Calu3 (cell line): ENCODE measurements at regions not wholly inside any gene's neighbourhood (a gene's known extent, or its start where the extent isn't known, plus 50 kb on each side); places are given as distances from the start of the nearest gene placed in this dataset.

Source experiments
- BruUV-seq: library from RNA; stranded (reverse); fragments of 400-500 nt; replicated peaks from 2 replicates; lab custom pipeline; 2021; lab: Mats Ljungman, UMichigan
- CTCF ChIA-PET: fragments of 300-600 bp; sonication (Branson Sonifier 250); formaldehyde crosslinking; loops from one replicate; lab custom pipeline; 2022; ENCODE audit warnings: antibody characterized with exemption; lab: Charles Lee
- DNase-seq: peaks from one replicate; pipeline ENCODE4 v3.0.0; 2022
- H3K27ac Mint-ChIP-seq: one replicate; pipeline ENCODE4 v1.8.0; 2022; ENCODE audit warnings: mixed read lengths; ENCODE audit not compliant: unreplicated experiment
- H3K27me3 Mint-ChIP-seq: one replicate; pipeline ENCODE4 v1.8.0; 2022; ENCODE audit warnings: mixed read lengths; ENCODE audit not compliant: unreplicated experiment
- H3K36me3 Mint-ChIP-seq: one replicate; pipeline ENCODE4 v1.8.0; 2022; ENCODE audit warnings: mild to moderate bottlenecking, moderate library complexity, mixed read lengths; ENCODE audit not compliant: insufficient read depth, unreplicated experiment
- H3K4me1 Mint-ChIP-seq: one replicate; pipeline ENCODE4 v1.8.0; 2022; ENCODE audit warnings: mild to moderate bottlenecking, low read depth, mixed read lengths; ENCODE audit not compliant: unreplicated experiment
- H3K4me3 Mint-ChIP-seq: one replicate; pipeline ENCODE4 v1.8.0; 2022; ENCODE audit warnings: mild to moderate bottlenecking, low read depth, moderate library complexity, mixed read lengths; ENCODE audit not compliant: unreplicated experiment
- H3K9me3 Mint-ChIP-seq: one replicate; pipeline ENCODE4 v1.8.0; 2022; ENCODE audit warnings: low read depth, mixed read lengths; ENCODE audit not compliant: unreplicated experiment
- intact Hi-C: fragments of 100-400 bp; cut with micrococcal nuclease; formaldehyde crosslinking; loops from one replicate; pipeline ENCODE4 v1.10.0; 2022; ENCODE audit not compliant: unreplicated experiment
- TF ChIP-seq, protein P1 (sequence below): fragments of 200-600 bp; IDR thresholded peaks from one replicate; pipeline ENCODE4 v1.8.0; 2022; ENCODE audit warnings: antibody characterized with exemption; ENCODE audit not compliant: unreplicated experiment

GRCh38 chr22:48309836-48310235, 1517.8 kb downstream of the BRD1 start:
- CTCF ChIA-PET = no interaction called here
- Mint-ChIP-seq H3K27ac (no peak overlapping the region), H3K4me1 (no peaks in the 10 kb centered on the region), H3K36me3 (peaks cover 5% of the 10 kb centered on the region), H3K4me3 (no peak overlapping the region), H3K27me3 (no peaks in the 10 kb centered on the region), H3K9me3 (peaks cover 27% of the 10 kb centered on the region)
- BruUV-seq = no TSS peak
- no peak for DNase-seq
- TF ChIP-seq, protein P1, sequence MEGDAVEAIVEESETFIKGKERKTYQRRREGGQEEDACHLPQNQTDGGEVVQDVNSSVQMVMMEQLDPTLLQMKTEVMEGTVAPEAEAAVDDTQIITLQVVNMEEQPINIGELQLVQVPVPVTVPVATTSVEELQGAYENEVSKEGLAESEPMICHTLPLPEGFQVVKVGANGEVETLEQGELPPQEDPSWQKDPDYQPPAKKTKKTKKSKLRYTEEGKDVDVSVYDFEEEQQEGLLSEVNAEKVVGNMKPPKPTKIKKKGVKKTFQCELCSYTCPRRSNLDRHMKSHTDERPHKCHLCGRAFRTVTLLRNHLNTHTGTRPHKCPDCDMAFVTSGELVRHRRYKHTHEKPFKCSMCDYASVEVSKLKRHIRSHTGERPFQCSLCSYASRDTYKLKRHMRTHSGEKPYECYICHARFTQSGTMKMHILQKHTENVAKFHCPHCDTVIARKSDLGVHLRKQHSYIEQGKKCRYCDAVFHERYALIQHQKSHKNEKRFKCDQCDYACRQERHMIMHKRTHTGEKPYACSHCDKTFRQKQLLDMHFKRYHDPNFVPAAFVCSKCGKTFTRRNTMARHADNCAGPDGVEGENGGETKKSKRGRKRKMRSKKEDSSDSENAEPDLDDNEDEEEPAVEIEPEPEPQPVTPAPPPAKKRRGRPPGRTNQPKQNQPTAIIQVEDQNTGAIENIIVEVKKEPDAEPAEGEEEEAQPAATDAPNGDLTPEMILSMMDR = no peak
- intact Hi-C loops = no loop called here

GRCh38 chr22:48309115-48309705, 1518.5 kb downstream of the BRD1 start:
- CTCF ChIA-PET = interaction anchor here (0.6 kb wide), 1 partner anchor 328 kb away, joined by 3 read pairs; no protein-coding TSS in a partner anchor
- intact Hi-C loops = no loop called here
- peaks cover 5% of the 10 kb centered on the region for H3K36me3 Mint-ChIP-seq
- no TSS peak for BruUV-seq
- H3K4me1 Mint-ChIP-seq = no peaks in the 10 kb centered on the region
- no peak for DNase-seq
- H3K27me3 Mint-ChIP-seq = no peaks in the 10 kb centered on the region
- peaks cover 25% of the 10 kb centered on the region for H3K9me3 Mint-ChIP-seq
- no peak overlapping the region for H3K27ac Mint-ChIP-seq
- no peak overlapping the region for H3K4me3 Mint-ChIP-seq
- TF ChIP-seq, protein P1 = no peak

DNA sequence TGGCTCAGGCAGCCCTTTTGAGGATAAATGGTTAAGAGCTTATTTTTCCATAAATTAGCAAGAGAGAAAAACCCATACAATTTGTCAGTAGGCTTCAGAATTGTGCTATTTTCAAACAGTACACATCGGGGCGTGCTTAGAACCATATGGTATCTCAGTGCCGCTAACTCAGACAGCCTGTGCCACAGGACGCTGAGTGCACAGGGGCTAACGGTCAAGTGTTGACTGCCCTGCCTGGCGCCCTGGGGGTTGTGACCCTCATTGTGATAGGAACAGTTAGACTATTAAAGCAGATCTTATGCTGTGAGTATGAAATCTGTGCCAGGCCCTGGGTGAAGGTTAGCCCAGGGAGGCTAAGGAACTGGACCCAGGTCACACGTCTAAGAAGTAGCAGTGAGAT, 1519.7 kb downstream of the BRD1 start:
- Mint-ChIP-seq H3K4me1 (no peaks in the 10 kb centered on the region), H3K4me3 (no peak overlapping the region), H3K27ac (no peak overlapping the region), H3K36me3 (peaks cover 5% of the 10 kb centered on the region), H3K9me3 (peaks cover 20% of the 10 kb centered on the region), H3K27me3 (no peaks in the 10 kb centered on the region)
- no peak for DNase-seq
- CTCF ChIA-PET = no interaction called here
- no TSS peak for BruUV-seq
- intact Hi-C loops = no loop called here
- TF ChIP-seq, protein P1 = no peak

- H3K9me3 Mint-ChIP-seq = peaks cover 14% of the 10 kb centered on the region
- CTCF ChIA-PET = no interaction called here
- no peaks in the 10 kb centered on the region for H3K27me3 Mint-ChIP-seq
- intact Hi-C loops = no loop called here
- no peak for DNase-seq
- BruUV-seq = no TSS peak
- peaks cover 5% of the 10 kb centered on the region for H3K36me3 Mint-ChIP-seq
- no peaks in the 10 kb centered on the region for H3K4me1 Mint-ChIP-seq
- H3K4me3 Mint-ChIP-seq = no peak overlapping the region
- H3K27ac Mint-ChIP-seq = no peak overlapping the region
- TF ChIP-seq, protein P1 = no peak
These were observed 1520.7 kb downstream of the BRD1 start for GRCh38 chr22:48306785-48307510.
